ENCODE measurements at regions not wholly inside any gene's neighbourhood (a gene's known extent, or its start where the extent isn't known, plus 50 kb on each side); places are given as distances from the start of the nearest gene placed in this dataset.

DNA sequence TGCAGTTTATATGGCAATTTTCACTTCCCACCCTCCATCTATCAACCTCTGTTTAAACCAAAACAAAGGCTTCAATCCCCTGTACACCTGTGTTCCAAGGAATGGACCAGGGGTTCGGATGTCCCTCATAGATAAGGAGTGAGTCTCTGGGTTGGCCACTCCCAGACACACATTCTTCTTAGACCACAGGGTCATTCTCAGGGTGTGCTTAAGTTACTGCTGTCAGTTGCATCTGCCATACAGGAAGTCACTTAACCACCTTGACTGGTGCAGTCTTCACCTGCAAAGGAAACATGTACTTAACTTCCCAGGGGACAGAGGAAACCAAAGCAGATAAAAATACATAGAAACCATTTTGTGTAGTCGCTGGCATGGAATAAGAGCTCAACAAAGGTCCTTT, 151.0 kb upstream of the NDUFV2 start:
- no peak for TF ChIP-seq GATA2 (IDR thresholded peaks at IDR 0.05; ENCODE audit: low read depth, low read length)
- TF ChIP-seq GATA3 (IDR thresholded peaks at IDR 0.05; ENCODE audit: low read depth, low read length): no peak
